Panc1 (cell line): ENCODE measurements at regions not wholly inside any gene's neighbourhood (a gene's known extent, or its start where the extent isn't known, plus 50 kb on each side); places are given as distances from the start of the nearest gene placed in this dataset.
"Not testable (repeated sequence)": the region's sequence is repeated elsewhere in the genome, so short reads cannot be mapped to it uniquely, and the experiment has no call there.

Source experiments
- ATAC-seq: fragments of 200-7000 bp; cut with Tn5 transposase; 2 replicates; pipeline ENCODE4 v1.9.1; 2020; ENCODE audit warnings: mild to moderate bottlenecking, moderate library complexity
- BruUV-seq: library from RNA; stranded (reverse); fragments of 400-500 nt; replicated peaks from 2 replicates; lab custom pipeline; 2021; lab: Mats Ljungman, UMichigan
- CTCF ChIA-PET: fragments of 300-600 bp; sonication (Branson Sonifier 250); formaldehyde crosslinking; loops from one replicate; lab custom pipeline; 2022; ENCODE audit warnings: antibody characterized with exemption; lab: Charles Lee
- POLR2A ChIA-PET: fragments of 300-600 bp; sonication (Branson Sonifier 250); formaldehyde crosslinking; loops from one replicate; lab custom pipeline; 2022; ENCODE audit warnings: antibody characterized with exemption; lab: Charles Lee
- DNase-seq: peaks from one replicate; pipeline ENCODE4 v3.0.0-alpha.2; 2010; ENCODE audit warnings: low read depth, low spot score
- H3K27ac ChIP-seq: 2 replicates; pipeline ENCODE4 v1.5.1; 2011; ENCODE audit warnings: mild to moderate bottlenecking, low read length, inconsistent platforms
- H3K27me3 ChIP-seq: fragments of 200-500 bp; sonication (Bioruptor generic); 2 replicates; pipeline ENCODE4 v1.6.0; 2014; ENCODE audit warnings: low read length, inconsistent platforms; ENCODE audit not compliant: control insufficient read depth, insufficient read depth
- H3K36me3 ChIP-seq: fragments of 200-500 bp; sonication (Bioruptor generic); 2 replicates; pipeline ENCODE4 v1.5.1; 2014; ENCODE audit warnings: inconsistent platforms, mild to moderate bottlenecking, low read length, moderate library complexity; ENCODE audit not compliant: control insufficient read depth, insufficient read depth
- H3K4me1 ChIP-seq: 2 replicates; pipeline ENCODE4 v1.5.1; 2011; ENCODE audit warnings: inconsistent platforms, mild to moderate bottlenecking, low read length, moderate library complexity; ENCODE audit not compliant: control insufficient read depth, insufficient read depth
- H3K4me3 ChIP-seq, 2 experiments: 2 replicates each; pipeline ENCODE4 v1.5.1; 2011 to 2012; ENCODE audit warnings: low read depth in 2 of 2, low read length in 2 of 2, mild to moderate bottlenecking in 2 of 2, inconsistent platforms in 1 of 2, moderate library complexity in 1 of 2
- H3K9me3 ChIP-seq: fragments of 200-500 bp; sonication (Bioruptor generic); 2 replicates; pipeline ENCODE4 v1.5.1; 2014; ENCODE audit warnings: low read depth, mild to moderate bottlenecking, inconsistent platforms, low read length, moderate library complexity; ENCODE audit not compliant: control insufficient read depth, insufficient read depth
- CTCF ChIP-seq: fragments of 450-650 bp; IDR thresholded peaks from 2 replicates; pipeline ENCODE4 v1.5.1; 2017; ENCODE audit warnings: mild to moderate bottlenecking
- POLR2AphosphoS5 ChIP-seq: IDR thresholded peaks from 2 replicates; pipeline ENCODE4 v1.6.1; 2012; ENCODE audit warnings: mild to moderate bottlenecking, low read depth, low read length, moderate library complexity
- SIN3A ChIP-seq: IDR thresholded peaks from 2 replicates; pipeline ENCODE4 v1.6.1; 2012; ENCODE audit warnings: low read depth, mild to moderate bottlenecking, low read length, moderate library complexity, borderline replicate concordance; ENCODE audit not compliant: insufficient read depth
- TCF7L2 ChIP-seq: IDR thresholded peaks from 2 replicates; pipeline ENCODE4 v1.6.1; 2011; ENCODE audit warnings: mild to moderate bottlenecking, low read depth, low read length, inconsistent platforms
- in situ Hi-C: cut with HindIII; loops from 2 replicates; pipeline ENCODE4 v1.10.0; 2016; ENCODE audit warnings: low sequenced_read_pairs, low pct_unique_long_range_greater_than_20kb
- intact Hi-C: fragments of 100-400 bp; cut with micrococcal nuclease; formaldehyde crosslinking; loops from one replicate; pipeline ENCODE4 v1.10.0; 2022; ENCODE audit not compliant: unreplicated experiment
- TF ChIP-seq, protein P1 (sequence below), 2 experiments: IDR thresholded peaks; 2 replicates each; pipeline ENCODE4 v1.6.1; 2011 to 2012; ENCODE audit warnings: low read depth in 2 of 2, control low read depth in 1 of 2, low read length in 1 of 2, mild to moderate bottlenecking in 1 of 2, moderate library complexity in 1 of 2; ENCODE audit not compliant: insufficient read depth in 1 of 2

- no peaks in the 10 kb centered on the region for H3K4me1 ChIP-seq
- H3K4me3 ChIP-seq: no peak overlapping the region
- DNase-seq (no peak), ATAC-seq (no peak)
- in situ Hi-C loops (no loop called here), intact Hi-C loops (no loop called here)
- H3K27ac ChIP-seq: no peak overlapping the region
- BruUV-seq: no TSS peak
- H3K27me3 ChIP-seq: no peaks in the 10 kb centered on the region
- CTCF ChIA-PET: no interaction called here
- TF ChIP-seq TCF7L2: no peak
- no peak for TF ChIP-seq SIN3A
- no peak for TF ChIP-seq CTCF
- TF ChIP-seq POLR2AphosphoS5: no peak
- TF ChIP-seq, protein P1, sequence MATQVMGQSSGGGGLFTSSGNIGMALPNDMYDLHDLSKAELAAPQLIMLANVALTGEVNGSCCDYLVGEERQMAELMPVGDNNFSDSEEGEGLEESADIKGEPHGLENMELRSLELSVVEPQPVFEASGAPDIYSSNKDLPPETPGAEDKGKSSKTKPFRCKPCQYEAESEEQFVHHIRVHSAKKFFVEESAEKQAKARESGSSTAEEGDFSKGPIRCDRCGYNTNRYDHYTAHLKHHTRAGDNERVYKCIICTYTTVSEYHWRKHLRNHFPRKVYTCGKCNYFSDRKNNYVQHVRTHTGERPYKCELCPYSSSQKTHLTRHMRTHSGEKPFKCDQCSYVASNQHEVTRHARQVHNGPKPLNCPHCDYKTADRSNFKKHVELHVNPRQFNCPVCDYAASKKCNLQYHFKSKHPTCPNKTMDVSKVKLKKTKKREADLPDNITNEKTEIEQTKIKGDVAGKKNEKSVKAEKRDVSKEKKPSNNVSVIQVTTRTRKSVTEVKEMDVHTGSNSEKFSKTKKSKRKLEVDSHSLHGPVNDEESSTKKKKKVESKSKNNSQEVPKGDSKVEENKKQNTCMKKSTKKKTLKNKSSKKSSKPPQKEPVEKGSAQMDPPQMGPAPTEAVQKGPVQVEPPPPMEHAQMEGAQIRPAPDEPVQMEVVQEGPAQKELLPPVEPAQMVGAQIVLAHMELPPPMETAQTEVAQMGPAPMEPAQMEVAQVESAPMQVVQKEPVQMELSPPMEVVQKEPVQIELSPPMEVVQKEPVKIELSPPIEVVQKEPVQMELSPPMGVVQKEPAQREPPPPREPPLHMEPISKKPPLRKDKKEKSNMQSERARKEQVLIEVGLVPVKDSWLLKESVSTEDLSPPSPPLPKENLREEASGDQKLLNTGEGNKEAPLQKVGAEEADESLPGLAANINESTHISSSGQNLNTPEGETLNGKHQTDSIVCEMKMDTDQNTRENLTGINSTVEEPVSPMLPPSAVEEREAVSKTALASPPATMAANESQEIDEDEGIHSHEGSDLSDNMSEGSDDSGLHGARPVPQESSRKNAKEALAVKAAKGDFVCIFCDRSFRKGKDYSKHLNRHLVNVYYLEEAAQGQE (IDR thresholded peaks at IDR 0.05; ENCODE audit: insufficient read depth in 1 of 2, low read depth in 2 of 2, low read length in 1 of 2): no peak
- no peaks in the 10 kb centered on the region for H3K9me3 ChIP-seq
- H3K36me3 ChIP-seq: no peaks in the 10 kb centered on the region
- POLR2A ChIA-PET: no interaction called here
Measured at GRCh38 chr3:164351131-164351530, 727.2 kb downstream of the SI start.

GRCh38 chr3:164342206-164342605 lies 736.1 kb downstream of the SI start:
- CTCF ChIA-PET, H3K36me3 ChIP-seq, H3K27me3 ChIP-seq, H3K27ac ChIP-seq, DNase-seq, ATAC-seq, H3K4me3 ChIP-seq, BruUV-seq, H3K9me3 ChIP-seq, intact Hi-C loops, in situ Hi-C loops, POLR2A ChIA-PET, H3K4me1 ChIP-seq: not testable (repeated sequence)

DNA sequence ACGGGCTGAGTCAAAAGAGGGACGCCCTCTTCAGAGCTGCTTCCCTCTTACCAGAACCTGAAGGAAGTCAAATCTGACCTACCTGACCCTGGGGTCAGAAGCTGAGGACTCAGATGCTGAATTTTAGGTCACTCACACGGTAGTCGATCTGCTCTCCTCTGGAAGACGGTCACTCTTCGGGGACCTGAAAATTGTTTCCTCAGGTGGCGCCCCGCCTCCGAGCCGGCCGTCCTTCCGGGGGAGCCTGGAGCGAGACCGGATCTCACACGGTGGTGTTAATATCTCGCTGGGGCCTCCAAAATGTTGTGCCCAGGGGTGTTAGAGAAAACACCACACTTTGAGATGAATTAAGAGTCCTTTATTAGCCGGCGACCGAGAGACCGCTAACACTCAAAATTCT lies 737.2 kb downstream of the SI start:
- CTCF ChIA-PET: no interaction called here

More for the DNA sequence above, 737.2 kb downstream of the SI start:
- ATAC-seq (no peak), DNase-seq (no peak)
- H3K4me1 ChIP-seq: no peaks in the 10 kb centered on the region
- BruUV-seq: no TSS peak
- TF ChIP-seq TCF7L2: no peak
- TF ChIP-seq CTCF: no peak
- TF ChIP-seq, protein P1 (IDR thresholded peaks at IDR 0.05; ENCODE audit: insufficient read depth in 1 of 2, low read depth in 2 of 2, low read length in 1 of 2): no peak
- TF ChIP-seq SIN3A: no peak
- in situ Hi-C loops (no loop called here), intact Hi-C loops (no loop called here)
- H3K36me3 ChIP-seq: no peaks in the 10 kb centered on the region
- no peak overlapping the region for H3K27ac ChIP-seq
- no peak overlapping the region for H3K4me3 ChIP-seq
- POLR2A ChIA-PET: no interaction called here
- no peaks in the 10 kb centered on the region for H3K27me3 ChIP-seq
- no peaks in the 10 kb centered on the region for H3K9me3 ChIP-seq
